NCI-H1105 treated with DMSO at 0.1 percent for 48 hours (cell line): ENCODE measurements at regions not wholly inside any gene's neighbourhood (a gene's known extent, or its start where the extent isn't known, plus 50 kb on each side); places are given as distances from the start of the nearest gene placed in this dataset.

Experiments used
- DNase-seq: peaks from one replicate; lab custom pipeline; 2025; lab: John Stamatoyannopoulos, UW

- no peak for DNase-seq
These were observed 114.5 kb downstream of the RXFP2 start for GRCh38 chr13:31853643-31854326.

- peak; percentile 22 for DNase-seq
These were observed 120.2 kb downstream of the RXFP2 start for GRCh38 chr13:31859571-31859970.

DNA sequence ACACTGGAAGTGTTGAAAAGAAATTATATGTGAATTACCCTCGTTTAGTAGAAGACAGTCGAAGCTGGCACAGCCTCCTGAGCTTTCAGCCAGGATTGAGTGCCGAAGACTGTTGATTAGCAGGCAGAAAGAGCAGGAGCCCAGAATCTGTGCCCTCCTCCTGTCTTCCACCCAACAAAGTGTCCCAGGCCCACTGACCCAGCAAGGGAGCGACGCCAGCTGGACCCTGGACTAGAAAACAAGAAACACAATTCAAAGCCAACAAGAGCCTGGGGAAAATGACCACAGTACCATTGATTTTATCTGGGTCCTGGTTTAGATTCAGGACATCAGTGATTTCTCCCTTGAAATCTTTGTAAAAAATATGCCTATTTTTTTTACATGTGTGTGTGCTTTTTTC lies 120.7 kb downstream of the RXFP2 start:
- no peak for DNase-seq

GRCh38 chr13:31862828-31863227 lies 123.5 kb downstream of the RXFP2 start:
- no peak for DNase-seq

DNA sequence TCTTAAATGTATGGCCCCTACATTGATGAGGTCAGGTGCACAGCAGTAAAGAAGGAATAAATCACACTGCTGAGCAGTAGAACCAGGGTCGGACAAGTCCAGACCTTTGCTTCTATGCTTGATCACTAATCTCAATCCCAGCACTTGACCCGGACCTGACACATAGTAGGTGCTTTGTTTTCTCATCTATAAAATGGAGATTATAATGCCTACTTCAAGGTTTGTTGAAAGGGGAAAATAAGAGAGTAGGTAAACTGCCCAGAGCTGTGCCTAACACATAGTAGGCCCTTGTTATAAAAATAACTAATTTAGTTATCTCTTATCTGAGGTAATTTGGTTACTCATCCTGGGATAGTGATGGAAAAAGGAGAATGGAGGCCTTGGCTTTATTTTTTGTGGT lies 125.0 kb downstream of the RXFP2 start:
- DNase-seq = no peak

GRCh38 chr13:31866099-31866498 lies 126.8 kb downstream of the RXFP2 start:
- no peak for DNase-seq

DNA sequence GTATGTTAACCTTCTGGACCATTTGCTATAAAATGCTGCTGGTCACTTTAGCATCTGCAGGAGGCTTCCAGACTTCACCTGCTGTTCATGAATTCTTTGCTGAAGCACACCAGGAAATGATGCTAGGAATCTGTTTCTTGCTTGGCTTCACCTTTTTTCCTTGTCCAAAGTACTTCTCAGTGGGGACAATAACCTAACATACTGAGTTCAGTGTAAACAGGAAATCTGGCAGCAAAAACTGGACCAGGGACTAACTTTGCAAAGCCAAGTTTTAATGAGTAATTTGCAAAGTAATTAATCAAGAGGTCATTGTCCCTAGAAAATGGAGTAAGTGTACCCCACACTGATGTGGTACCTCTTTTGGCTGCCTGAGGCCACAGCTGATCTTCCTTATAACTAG lies 128.4 kb downstream of the RXFP2 start:
- DNase-seq = no peak

DNA sequence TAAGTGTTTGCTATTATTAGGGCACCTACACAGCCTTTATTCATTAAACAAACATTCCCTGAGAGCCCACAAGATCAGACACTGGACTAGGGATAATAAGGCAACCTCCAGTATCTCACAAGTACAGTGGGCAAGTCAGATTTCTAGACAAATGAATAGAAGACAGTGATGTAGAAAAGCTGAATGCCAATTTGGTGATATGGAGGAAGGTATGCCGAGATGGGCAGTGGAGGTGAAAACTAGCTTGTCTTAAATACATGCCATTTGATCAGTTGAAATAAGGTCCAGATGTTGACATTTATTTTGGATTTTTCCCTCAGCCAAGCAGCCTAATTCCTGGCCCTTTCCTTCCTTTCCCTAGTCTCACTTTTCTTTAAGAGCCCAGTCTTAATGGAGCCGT lies 130.3 kb downstream of the RXFP2 start:
- DNase-seq = no peak

DNA sequence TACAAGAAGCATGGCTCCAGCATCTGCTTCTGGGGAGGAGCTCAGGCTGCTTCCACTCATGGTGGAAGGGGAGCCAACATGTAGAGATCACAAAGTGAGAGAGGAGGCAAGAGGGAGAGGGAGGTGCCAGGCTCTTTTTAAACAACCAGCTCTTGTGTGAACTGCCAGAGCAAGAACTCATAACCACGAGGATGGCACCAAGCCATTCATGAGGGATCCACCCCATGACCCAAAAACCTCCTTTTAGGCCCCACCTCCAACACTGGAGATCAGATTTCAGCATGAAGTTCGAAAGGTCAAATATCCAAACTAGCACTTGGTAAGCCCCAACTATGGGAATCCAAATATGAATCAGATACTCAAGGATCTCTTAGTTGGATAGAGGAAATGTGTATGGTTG lies 131.2 kb downstream of the RXFP2 start:
- no peak for DNase-seq

GRCh38 chr13:31873145-31873544 lies 133.8 kb downstream of the RXFP2 start:
- DNase-seq = no peak

DNA sequence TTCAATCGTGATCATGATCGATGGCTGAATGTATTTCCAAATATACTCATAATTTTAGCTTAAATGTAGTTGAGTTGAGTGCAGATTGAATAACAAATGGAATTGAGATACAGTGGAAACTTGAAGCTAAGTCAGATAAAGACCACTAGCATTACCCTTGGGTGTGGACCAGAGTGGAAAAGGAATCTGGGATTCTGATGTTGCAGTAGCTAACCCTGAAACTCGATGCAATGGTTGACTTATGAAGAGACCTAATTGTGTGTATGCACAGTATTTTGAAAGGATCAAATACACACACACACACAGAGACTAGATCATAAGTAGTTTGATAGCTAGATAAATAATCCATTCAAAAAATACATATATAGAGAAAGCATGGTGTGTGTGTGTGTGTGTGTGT lies 135.8 kb downstream of the RXFP2 start:
- DNase-seq = no peak

DNA sequence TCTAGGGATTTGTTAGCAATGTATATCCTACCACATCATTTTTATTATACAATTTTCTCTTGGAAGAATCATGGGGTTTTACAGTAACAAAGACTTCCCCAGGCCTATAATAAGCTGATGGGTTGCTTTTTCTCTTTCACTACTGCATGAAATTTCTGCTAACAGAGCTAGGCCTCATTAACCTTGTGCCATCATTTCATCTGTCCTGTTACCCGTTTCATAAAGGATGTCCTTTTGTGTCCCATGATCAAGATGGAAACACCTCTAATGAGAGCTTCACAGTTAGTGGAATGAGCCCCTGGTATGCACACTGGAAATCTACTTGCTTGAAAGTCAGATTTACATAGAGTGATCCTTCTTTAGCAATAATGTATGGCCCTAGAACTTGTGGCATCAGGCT lies 138.7 kb downstream of the RXFP2 start:
- DNase-seq = no peak

DNA sequence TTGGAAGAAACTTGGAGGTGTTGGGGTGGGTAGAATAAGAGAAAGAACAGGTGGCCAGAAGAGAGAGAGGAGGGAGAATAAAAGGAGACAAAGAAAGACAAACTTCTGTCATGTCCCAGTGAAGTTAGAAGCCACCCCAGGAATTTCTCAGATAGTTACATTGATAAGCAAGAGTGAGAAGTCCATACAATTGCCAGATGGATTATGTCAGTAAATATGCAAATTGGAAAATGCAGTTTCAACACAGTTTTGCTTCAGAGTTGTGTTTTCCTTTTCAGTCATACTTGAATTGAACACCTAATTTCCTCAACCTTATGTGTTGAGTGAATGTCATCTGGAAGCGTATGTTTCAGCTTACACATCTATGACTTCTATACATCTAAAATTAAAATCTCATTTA lies 139.2 kb downstream of the RXFP2 start:
- no peak for DNase-seq

- DNase-seq = peak; percentile 65
These were observed 139.6 kb downstream of the RXFP2 start for GRCh38 chr13:31878955-31879354.

GRCh38 chr13:31880851-31881494 lies 141.6 kb downstream of the RXFP2 start:
- DNase-seq = no peak

GRCh38 chr13:31881495-31881882 lies 142.2 kb downstream of the RXFP2 start:
- no peak for DNase-seq

GRCh38 chr13:31882794-31883193 lies 143.5 kb downstream of the RXFP2 start:
- no peak for DNase-seq

GRCh38 chr13:31884556-31884955 lies 145.2 kb downstream of the RXFP2 start:
- no peak for DNase-seq

DNA sequence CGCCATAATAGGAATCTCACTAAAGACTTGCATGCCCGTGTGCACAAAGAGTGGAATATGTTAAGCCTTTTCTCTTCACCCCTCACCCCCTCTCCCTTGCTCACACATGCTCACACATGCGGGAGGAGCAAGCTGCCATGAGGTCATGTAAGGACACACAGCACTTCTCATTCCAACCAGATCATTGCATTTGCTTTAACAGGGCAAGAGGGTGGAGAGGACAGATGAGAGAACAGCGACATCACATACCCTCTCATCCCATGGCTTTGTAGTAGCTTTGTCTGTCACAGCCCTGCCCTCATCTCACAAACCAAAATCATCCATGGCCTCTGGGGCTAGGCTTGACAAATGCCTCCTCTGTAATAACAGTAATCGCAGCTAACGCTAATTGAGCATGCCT lies 145.6 kb upstream of the FRY start:
- DNase-seq = no peak

DNA sequence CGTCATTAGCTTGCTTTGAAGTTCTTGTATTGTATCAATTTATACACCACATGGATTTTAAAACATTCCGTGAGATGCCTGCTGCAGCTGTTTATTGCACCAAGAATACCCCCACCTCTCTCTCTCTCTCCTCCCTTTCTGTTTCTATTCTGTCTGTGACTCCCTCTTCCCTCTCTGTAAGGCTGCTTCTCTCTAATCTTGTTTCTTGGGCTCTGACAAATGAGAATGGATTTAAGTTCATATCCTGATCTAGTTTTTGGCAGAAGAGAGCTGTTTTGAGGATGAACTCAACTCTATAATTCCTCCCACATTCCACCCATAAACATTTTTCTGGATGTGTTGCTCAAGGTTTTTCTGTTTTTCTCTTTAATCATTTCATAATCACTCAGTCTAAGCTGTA lies 144.3 kb upstream of the FRY start:
- no peak for DNase-seq

DNA sequence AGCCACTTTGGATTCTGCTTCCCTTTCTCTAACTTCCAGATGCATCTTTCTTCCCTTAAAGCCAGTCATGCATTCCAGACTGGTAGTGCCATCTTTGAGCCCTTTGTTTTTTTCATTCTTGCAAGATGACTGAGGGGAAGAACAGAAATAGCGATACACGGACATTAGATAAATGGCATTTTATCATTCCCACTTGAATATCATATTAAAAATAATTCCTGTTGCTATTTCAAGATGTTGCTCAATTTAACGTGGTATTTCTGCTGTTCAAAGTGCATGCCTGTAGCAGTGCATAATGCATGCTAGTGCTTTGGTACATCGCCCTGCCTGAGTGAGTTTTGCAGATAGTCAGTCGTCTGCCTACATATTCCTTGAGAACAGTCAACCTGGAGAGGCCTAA lies 140.6 kb upstream of the FRY start:
- no peak for DNase-seq

DNA sequence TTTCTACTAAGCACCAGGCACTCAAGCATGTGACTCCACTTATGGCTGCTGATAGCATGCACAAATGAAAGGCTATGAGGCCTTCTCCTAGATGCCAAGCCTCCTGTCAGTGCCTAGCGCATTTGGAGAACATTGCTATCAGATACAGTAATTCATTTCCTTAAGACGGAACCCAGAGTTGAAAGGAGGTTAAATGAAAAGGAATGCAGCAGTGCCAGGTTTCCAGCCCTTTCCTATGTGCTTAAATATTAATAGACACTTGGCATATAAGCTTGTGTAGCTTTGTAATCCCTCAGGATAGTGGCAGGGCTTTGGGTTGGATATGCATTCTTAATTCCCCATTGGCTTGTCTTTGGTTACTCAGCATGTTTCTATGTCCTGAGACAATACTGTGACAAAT lies 140.1 kb upstream of the FRY start:
- no peak for DNase-seq

DNA sequence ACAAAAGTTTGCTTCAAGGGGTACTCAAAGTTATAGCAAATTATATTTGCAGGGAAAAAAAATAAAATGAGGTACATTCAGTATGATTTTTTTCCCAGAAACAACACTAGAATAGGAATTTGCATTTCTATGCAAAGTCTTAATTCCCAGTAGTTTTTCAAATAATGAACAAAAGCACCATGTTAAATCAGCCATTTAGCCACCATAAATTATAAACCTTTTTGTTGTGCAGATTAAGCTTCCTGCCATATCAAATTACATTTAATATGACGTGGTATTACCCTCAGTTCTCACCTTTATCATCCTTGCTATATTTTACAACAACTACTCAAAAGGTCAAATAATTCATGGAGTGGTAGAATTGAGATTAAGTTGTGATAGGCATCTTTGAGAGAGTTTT lies 136.6 kb upstream of the FRY start:
- no peak for DNase-seq

- DNase-seq = no peak
These were observed 135.9 kb upstream of the FRY start for GRCh38 chr13:31895691-31896090.
